ENCODE measurements at regions not wholly inside any gene's neighbourhood (a gene's known extent, or its start where the extent isn't known, plus 50 kb on each side); places are given as distances from the start of the nearest gene placed in this dataset.

GRCh38 chr10:130464426-130464825 lies 328.2 kb downstream of the GLRX3 start:
- TF ChIP-seq CTCF (conservative IDR thresholded peaks at IDR 0.05; ENCODE audit: low read length), result no peak
- TF ChIP-seq EZH2phosphoT487 (IDR thresholded peaks at IDR 0.05; ENCODE audit: borderline replicate concordance), result no peak
